HG02938 (cell line): ENCODE measurements at regions not wholly inside any gene's neighbourhood (a gene's known extent, or its start where the extent isn't known, plus 50 kb on each side); places are given as distances from the start of the nearest gene placed in this dataset.

Experiments
- ATAC-seq: cut with Tn5 transposase; IDR thresholded peaks from one replicate; pipeline ENCODE4 v1.9.1; 2021; ENCODE audit warnings: mild to moderate bottlenecking, moderate library complexity; ENCODE audit not compliant: unreplicated experiment

GRCh38 chr20:50242548-50242862 lies 51.9 kb downstream of the CEBPB start:
- ATAC-seq, result no peak

GRCh38 chr20:50242863-50243609 lies 52.4 kb downstream of the CEBPB start:
- ATAC-seq, result no peak

- ATAC-seq, result no peak
Observed at GRCh38 chr20:50243610-50244351, 53.2 kb downstream of the CEBPB start.

GRCh38 chr20:50244352-50245149 lies 53.9 kb downstream of the CEBPB start:
- no peak for ATAC-seq

- ATAC-seq, result no peak
Observed at GRCh38 chr20:50245498-50246366, 55.1 kb downstream of the CEBPB start.

GRCh38 chr20:50246367-50247195 lies 56.0 kb downstream of the CEBPB start:
- ATAC-seq, result no peak

- ATAC-seq, result no peak
Observed at GRCh38 chr20:50247196-50248094, 56.8 kb downstream of the CEBPB start.

GRCh38 chr20:50248104-50248641 lies 57.5 kb downstream of the CEBPB start:
- ATAC-seq, result no peak

GRCh38 chr20:50249447-50250388 lies 59.1 kb downstream of the CEBPB start:
- no peak for ATAC-seq

- ATAC-seq, result no peak
Observed at GRCh38 chr20:50250679-50251382, 60.2 kb downstream of the CEBPB start.

- no peak for ATAC-seq
Observed at GRCh38 chr20:50251383-50251748, 60.7 kb downstream of the CEBPB start.

- ATAC-seq, result no peak
Observed at GRCh38 chr20:50251992-50252511, 61.4 kb downstream of the CEBPB start.

GRCh38 chr20:50252701-50253100 lies 62.1 kb downstream of the CEBPB start:
- no peak for ATAC-seq

- ATAC-seq, result no peak
Observed at GRCh38 chr20:50253101-50253500, 62.5 kb downstream of the CEBPB start.

- no peak for ATAC-seq
Observed at GRCh38 chr20:50254466-50255079, 63.9 kb downstream of the CEBPB start.

- no peak for ATAC-seq
Observed at GRCh38 chr20:50256577-50256976, 65.9 kb downstream of the CEBPB start.
